ENCODE measurements at regions not wholly inside any gene's neighbourhood (a gene's known extent, or its start where the extent isn't known, plus 50 kb on each side); places are given as distances from the start of the nearest gene placed in this dataset.

GRCh38 chr1:194374649-194375048 lies 1188.2 kb upstream of the B3GALT2 start:
- TF ChIP-seq CTCF (IDR thresholded peaks at IDR 0.05), result no peak
- no peak overlapping the region for H3K4me3 ChIP-seq

GRCh38 chr1:194372266-194372665 lies 1185.9 kb upstream of the B3GALT2 start:
- H3K27ac ChIP-seq, result no peak overlapping the region
- no peak overlapping the region for H3K4me3 ChIP-seq
- no peak for DNase-seq (ENCODE audit: low spot score)
- no peak for TF ChIP-seq CTCF (IDR thresholded peaks at IDR 0.05)

More at GRCh38 chr1:194374649-194375048, 1188.2 kb upstream of the B3GALT2 start:
- H3K27ac ChIP-seq, result no peak overlapping the region
- no peak for DNase-seq (ENCODE audit: low spot score)

GRCh38 chr1:194369622-194370021 lies 1183.2 kb upstream of the B3GALT2 start:
- no peak for DNase-seq (ENCODE audit: low spot score)
- TF ChIP-seq CTCF (IDR thresholded peaks at IDR 0.05), result no peak
- Histone ChIP-seq H3K4me3 (no peak overlapping the region), H3K27ac (no peak overlapping the region)

- TF ChIP-seq CTCF (IDR thresholded peaks at IDR 0.05), result no peak
- DNase-seq (ENCODE audit: low spot score), result no peak
- no peak overlapping the region for H3K4me3 ChIP-seq
- no peak overlapping the region for H3K27ac ChIP-seq
Measured at GRCh38 chr1:194369060-194369459, 1182.6 kb upstream of the B3GALT2 start.

- H3K27ac ChIP-seq, result no peak overlapping the region
- DNase-seq (ENCODE audit: low spot score), result no peak
- TF ChIP-seq CTCF (IDR thresholded peaks at IDR 0.05), result no peak
- H3K4me3 ChIP-seq, result no peak overlapping the region
Measured at GRCh38 chr1:194367121-194367520, 1180.7 kb upstream of the B3GALT2 start.

GRCh38 chr1:194366705-194367104 lies 1180.3 kb upstream of the B3GALT2 start:
- TF ChIP-seq CTCF (IDR thresholded peaks at IDR 0.05), result no peak
- DNase-seq (ENCODE audit: low spot score), result no peak
- Histone ChIP-seq H3K27ac (no peak overlapping the region), H3K4me3 (no peak overlapping the region)

GRCh38 chr1:194362327-194362726 lies 1175.9 kb upstream of the B3GALT2 start:
- no peak for DNase-seq (ENCODE audit: low spot score)
- H3K27ac ChIP-seq, result no peak overlapping the region
- no peak for TF ChIP-seq CTCF (IDR thresholded peaks at IDR 0.05)
- no peak overlapping the region for H3K4me3 ChIP-seq
